ENCODE measurements at regions not wholly inside any gene's neighbourhood (a gene's known extent, or its start where the extent isn't known, plus 50 kb on each side); places are given as distances from the start of the nearest gene placed in this dataset.

- TF ChIP-seq EZH2 (IDR thresholded peaks at IDR 0.05; ENCODE audit: low read length, missing control alignments) (no peak), CTCF (conservative IDR thresholded peaks at IDR 0.05 in 1 of 2, IDR thresholded peaks at IDR 0.05 in 1 of 2; ENCODE audit: low read depth in 1 of 2, low read length in 2 of 2) (no peak)
These were observed 300.9 kb upstream of the FAT4 start for GRCh38 chr4:125013891-125014290.

Data from fibroblast of lung (primary cell).